GM12878 (cell line): ENCODE measurements at regions not wholly inside any gene's neighbourhood (a gene's known extent, or its start where the extent isn't known, plus 50 kb on each side); places are given as distances from the start of the nearest gene placed in this dataset.

Experiments
- BACH1 ChIP-seq: fragments of 450-650 bp; IDR thresholded peaks from 2 replicates; pipeline ENCODE4 v1.6.1; 2017; ENCODE audit warnings: mild to moderate bottlenecking, borderline replicate concordance
- CBX5 ChIP-seq: sonication (generic); IDR thresholded peaks from 2 replicates; pipeline ENCODE4 v1.6.1; 2016; ENCODE audit warnings: low read depth, moderate library complexity, mild to moderate bottlenecking, inconsistent platforms
- CEBPB ChIP-seq, 2 experiments: fragments of 150-350 bp in 1 of 2; IDR thresholded peaks; 2 replicates each; pipeline ENCODE4 v1.6.1; 2012 to 2014; ENCODE audit warnings: low read depth in 2 of 2, low read length in 2 of 2, borderline replicate concordance in 1 of 2, inconsistent platforms in 1 of 2
- GABPA ChIP-seq: IDR thresholded peaks from 2 replicates; pipeline ENCODE4 v1.6.1; 2014; ENCODE audit warnings: antibody characterized with exemption, low read depth, mild to moderate bottlenecking, inconsistent platforms
- MYB ChIP-seq: fragments of 150-350 bp; IDR thresholded peaks from 2 replicates; pipeline ENCODE4 v1.6.1; 2014; ENCODE audit warnings: mild to moderate bottlenecking, low read depth, low read length, borderline replicate concordance
- NFYA ChIP-seq: IDR thresholded peaks from 2 replicates; pipeline ENCODE4 v1.6.1; 2011; ENCODE audit warnings: low read depth, mild to moderate bottlenecking, low read length, improper control_type of control experiment, borderline replicate concordance
- RAD21 ChIP-seq: IDR thresholded peaks from 2 replicates; pipeline ENCODE4 v1.6.1; 2011; ENCODE audit warnings: mild to moderate bottlenecking, low read depth, low read length, moderate library complexity; ENCODE audit not compliant: insufficient read depth
- RELA ChIP-seq: fragments of 450-650 bp; IDR thresholded peaks from 2 replicates; pipeline ENCODE4 v1.8.0; 2014; ENCODE audit warnings: borderline replicate concordance; ENCODE audit not compliant: partially characterized antibody
- ZBED1 ChIP-seq: IDR thresholded peaks from 2 replicates; pipeline ENCODE4 v1.6.1; 2016; ENCODE audit warnings: borderline replicate concordance
- ZSCAN29 ChIP-seq: fragments of 450-650 bp; IDR thresholded peaks from 2 replicates; pipeline ENCODE4 v1.6.1; 2017; ENCODE audit warnings: mild to moderate bottlenecking, moderate library complexity
- TF ChIP-seq, protein P1 (sequence below): fragments of 450-650 bp; IDR thresholded peaks from 2 replicates; pipeline ENCODE4 v1.6.1; 2017; ENCODE audit warnings: mild to moderate bottlenecking, moderate library complexity
- TF ChIP-seq, protein P2 (sequence below), 3 experiments: IDR thresholded peaks in 2 of 3; conservative IDR thresholded peaks in 1 of 3; 2 replicates each; pipeline ENCODE4 v1.5.1; 2011; ENCODE audit warnings: low read depth in 3 of 3, low read length in 3 of 3, mild to moderate bottlenecking in 3 of 3, control low read depth in 2 of 3, moderate library complexity in 2 of 3, inconsistent platforms in 1 of 3, mixed read lengths in 1 of 3; ENCODE audit not compliant: control insufficient read depth in 2 of 3, insufficient read depth in 1 of 3; ENCODE audit errors: extremely low read depth in 1 of 3
- TF ChIP-seq, protein P3 (sequence below): fragments of 450-650 bp; formaldehyde crosslinking; IDR thresholded peaks from 2 replicates; pipeline ENCODE4 v1.4.0; 2020; ENCODE audit warnings: mild to moderate bottlenecking, moderate library complexity

DNA sequence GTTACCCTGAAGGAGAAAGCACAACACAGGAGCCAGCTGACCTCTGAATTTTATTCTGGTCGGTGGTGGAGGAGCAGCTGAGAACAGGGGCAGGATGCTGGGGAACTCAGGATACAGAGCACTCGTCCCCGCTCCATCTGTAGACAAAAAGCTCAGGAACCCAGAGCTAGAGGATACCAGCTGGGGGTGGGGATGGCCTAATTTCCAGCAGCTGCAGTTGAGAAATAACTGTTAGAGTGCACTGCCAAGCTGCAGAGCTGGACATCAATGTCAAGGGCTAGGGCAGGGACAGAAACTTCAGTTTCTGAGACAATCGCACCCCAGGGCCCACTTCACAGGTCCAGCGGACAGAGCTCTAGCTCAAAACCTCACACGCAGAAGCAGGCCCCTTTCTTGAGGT lies 122.1 kb upstream of the GUCY1A1 start:
- TF ChIP-seq, protein P1, sequence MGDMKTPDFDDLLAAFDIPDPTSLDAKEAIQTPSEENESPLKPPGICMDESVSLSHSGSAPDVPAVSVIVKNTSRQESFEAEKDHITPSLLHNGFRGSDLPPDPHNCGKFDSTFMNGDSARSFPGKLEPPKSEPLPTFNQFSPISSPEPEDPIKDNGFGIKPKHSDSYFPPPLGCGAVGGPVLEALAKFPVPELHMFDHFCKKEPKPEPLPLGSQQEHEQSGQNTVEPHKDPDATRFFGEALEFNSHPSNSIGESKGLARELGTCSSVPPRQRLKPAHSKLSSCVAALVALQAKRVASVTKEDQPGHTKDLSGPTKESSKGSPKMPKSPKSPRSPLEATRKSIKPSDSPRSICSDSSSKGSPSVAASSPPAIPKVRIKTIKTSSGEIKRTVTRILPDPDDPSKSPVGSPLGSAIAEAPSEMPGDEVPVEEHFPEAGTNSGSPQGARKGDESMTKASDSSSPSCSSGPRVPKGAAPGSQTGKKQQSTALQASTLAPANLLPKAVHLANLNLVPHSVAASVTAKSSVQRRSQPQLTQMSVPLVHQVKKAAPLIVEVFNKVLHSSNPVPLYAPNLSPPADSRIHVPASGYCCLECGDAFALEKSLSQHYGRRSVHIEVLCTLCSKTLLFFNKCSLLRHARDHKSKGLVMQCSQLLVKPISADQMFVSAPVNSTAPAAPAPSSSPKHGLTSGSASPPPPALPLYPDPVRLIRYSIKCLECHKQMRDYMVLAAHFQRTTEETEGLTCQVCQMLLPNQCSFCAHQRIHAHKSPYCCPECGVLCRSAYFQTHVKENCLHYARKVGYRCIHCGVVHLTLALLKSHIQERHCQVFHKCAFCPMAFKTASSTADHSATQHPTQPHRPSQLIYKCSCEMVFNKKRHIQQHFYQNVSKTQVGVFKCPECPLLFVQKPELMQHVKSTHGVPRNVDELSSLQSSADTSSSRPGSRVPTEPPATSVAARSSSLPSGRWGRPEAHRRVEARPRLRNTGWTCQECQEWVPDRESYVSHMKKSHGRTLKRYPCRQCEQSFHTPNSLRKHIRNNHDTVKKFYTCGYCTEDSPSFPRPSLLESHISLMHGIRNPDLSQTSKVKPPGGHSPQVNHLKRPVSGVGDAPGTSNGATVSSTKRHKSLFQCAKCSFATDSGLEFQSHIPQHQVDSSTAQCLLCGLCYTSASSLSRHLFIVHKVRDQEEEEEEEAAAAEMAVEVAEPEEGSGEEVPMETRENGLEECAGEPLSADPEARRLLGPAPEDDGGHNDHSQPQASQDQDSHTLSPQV, result no peak
- TF ChIP-seq GABPA (no peak), RAD21 (no peak), CBX5 (no peak), MYB (no peak), CEBPB (IDR thresholded peaks at IDR 0.05; ENCODE audit: borderline replicate concordance in 1 of 2, low read depth in 2 of 2, low read length in 2 of 2) (no peak), RELA (no peak), ZSCAN29 (no peak), ZBED1 (no peak), NFYA (no peak), BACH1 (no peak)
- TF ChIP-seq, protein P2, sequence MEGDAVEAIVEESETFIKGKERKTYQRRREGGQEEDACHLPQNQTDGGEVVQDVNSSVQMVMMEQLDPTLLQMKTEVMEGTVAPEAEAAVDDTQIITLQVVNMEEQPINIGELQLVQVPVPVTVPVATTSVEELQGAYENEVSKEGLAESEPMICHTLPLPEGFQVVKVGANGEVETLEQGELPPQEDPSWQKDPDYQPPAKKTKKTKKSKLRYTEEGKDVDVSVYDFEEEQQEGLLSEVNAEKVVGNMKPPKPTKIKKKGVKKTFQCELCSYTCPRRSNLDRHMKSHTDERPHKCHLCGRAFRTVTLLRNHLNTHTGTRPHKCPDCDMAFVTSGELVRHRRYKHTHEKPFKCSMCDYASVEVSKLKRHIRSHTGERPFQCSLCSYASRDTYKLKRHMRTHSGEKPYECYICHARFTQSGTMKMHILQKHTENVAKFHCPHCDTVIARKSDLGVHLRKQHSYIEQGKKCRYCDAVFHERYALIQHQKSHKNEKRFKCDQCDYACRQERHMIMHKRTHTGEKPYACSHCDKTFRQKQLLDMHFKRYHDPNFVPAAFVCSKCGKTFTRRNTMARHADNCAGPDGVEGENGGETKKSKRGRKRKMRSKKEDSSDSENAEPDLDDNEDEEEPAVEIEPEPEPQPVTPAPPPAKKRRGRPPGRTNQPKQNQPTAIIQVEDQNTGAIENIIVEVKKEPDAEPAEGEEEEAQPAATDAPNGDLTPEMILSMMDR (IDR thresholded peaks at IDR 0.05 in 2 of 3, conservative IDR thresholded peaks at IDR 0.05 in 1 of 3; ENCODE audit: control insufficient read depth in 2 of 3, extremely low read depth in 1 of 3, insufficient read depth in 1 of 3, low read depth in 3 of 3, low read length in 3 of 3), result no peak
- TF ChIP-seq, protein P3, sequence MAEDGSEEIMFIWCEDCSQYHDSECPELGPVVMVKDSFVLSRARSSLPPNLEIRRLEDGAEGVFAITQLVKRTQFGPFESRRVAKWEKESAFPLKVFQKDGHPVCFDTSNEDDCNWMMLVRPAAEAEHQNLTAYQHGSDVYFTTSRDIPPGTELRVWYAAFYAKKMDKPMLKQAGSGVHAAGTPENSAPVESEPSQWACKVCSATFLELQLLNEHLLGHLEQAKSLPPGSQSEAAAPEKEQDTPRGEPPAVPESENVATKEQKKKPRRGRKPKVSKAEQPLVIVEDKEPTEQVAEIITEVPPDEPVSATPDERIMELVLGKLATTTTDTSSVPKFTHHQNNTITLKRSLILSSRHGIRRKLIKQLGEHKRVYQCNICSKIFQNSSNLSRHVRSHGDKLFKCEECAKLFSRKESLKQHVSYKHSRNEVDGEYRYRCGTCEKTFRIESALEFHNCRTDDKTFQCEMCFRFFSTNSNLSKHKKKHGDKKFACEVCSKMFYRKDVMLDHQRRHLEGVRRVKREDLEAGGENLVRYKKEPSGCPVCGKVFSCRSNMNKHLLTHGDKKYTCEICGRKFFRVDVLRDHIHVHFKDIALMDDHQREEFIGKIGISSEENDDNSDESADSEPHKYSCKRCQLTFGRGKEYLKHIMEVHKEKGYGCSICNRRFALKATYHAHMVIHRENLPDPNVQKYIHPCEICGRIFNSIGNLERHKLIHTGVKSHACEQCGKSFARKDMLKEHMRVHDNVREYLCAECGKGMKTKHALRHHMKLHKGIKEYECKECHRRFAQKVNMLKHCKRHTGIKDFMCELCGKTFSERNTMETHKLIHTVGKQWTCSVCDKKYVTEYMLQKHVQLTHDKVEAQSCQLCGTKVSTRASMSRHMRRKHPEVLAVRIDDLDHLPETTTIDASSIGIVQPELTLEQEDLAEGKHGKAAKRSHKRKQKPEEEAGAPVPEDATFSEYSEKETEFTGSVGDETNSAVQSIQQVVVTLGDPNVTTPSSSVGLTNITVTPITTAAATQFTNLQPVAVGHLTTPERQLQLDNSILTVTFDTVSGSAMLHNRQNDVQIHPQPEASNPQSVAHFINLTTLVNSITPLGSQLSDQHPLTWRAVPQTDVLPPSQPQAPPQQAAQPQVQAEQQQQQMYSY (CRISPR knock-in tag), result no peak
